Heart left ventricle (tissue), 13 donors: ENCODE measurements at regions not wholly inside any gene's neighbourhood (a gene's known extent, or its start where the extent isn't known, plus 50 kb on each side); places are given as distances from the start of the nearest gene placed in this dataset.

Source experiments
- CTCF ChIP-seq, 12 donors: fragments of 200-600 bp; sonication (generic) in 4 of 12; IDR thresholded peaks; one replicate each; pipeline versions ENCODE4 v1.5.0 to v1.8.0; 2018 to 2022; ENCODE audit warnings: antibody characterized with exemption in 12 of 12, mild to moderate bottlenecking in 5 of 12
- POLR2A ChIP-seq, 2 donors: fragments of 450-650 bp; IDR thresholded peaks; one replicate each; pipeline ENCODE4 v1.6.1; 2017; ENCODE audit warnings: antibody characterized with exemption in 2 of 2, mild to moderate bottlenecking in 2 of 2, moderate library complexity in 2 of 2
- donor health status: ischemic (EF 13 %, LVEDD 7.1; RV severe dilation, severe dysfunction).
- donor health status: DM: no; HTN: yes; CAD: no.
- donor health status: DM: no; HTN: no; CAD: no.
- donor health status: ischemic (EF 25% LVEDD 6.9; RV normal size, moderate dysfunction).
- donor health status: ischemic (EF 25% LVEDD 5.7; RV mildly dilated, moderate dysfunction).
- donor health status: ischemic (EF 35%, LVEDD 5.7; RV mildly dilated, moderate dysfunction).
- donor health status: nonischemic (EF 11% LVEDD 7.7; RV severe dilation, severe dysfunction).
- donor health status: DM: yes; HTN: yes; CAD: no.
- donor health status: PGD.
- donor health status: ischemic (EF 29% LVEDD 5.4; RV normal size, mild dysfunction).
- donor health status: nonischemic (EF 23%, LVEDD 6.1; RV moderate dilation, normal function).

GRCh38 chr2:220963076-220963475 lies 609.0 kb downstream of the EPHA4 start:
- TF ChIP-seq CTCF (IDR thresholded peaks at IDR 0.05) (no peak), POLR2A (IDR thresholded peaks at IDR 0.05) (no peak)
